ENCODE measurements at regions not wholly inside any gene's neighbourhood (a gene's known extent, or its start where the extent isn't known, plus 50 kb on each side); places are given as distances from the start of the nearest gene placed in this dataset.
A peak's percentile ranks its signal among the peaks of the same experiment; 100 is the strongest.

DNA sequence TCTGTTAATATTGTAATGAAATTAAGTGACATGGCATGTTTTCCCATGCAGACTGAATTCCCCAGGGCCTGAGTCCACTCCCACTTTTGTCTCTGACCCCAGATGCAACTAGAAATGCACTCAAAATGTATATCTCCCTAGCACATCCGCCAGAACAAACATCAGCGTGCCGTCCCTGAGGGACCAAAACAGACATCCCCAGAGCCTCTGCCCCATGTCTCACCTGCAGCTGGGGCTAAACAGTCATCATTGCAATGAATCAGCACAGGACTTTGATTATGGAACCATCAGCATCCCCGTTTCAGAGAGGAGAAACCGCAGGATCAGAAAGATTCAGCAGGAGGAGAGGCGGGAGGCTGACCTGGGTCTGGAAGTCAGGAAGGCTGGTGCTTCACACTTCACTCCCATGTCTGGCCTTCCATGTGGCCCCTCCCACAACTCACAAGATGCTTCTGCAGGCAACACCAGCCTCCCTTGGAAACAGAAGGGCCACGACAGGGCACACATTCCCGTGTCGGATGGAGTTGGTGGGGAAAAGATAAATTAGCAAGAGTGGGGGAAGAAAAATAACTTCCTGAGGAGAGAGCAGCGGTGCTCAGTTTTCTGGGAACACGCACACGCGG, 130.6 kb upstream of the VSTM2B start:
- DNase-seq (ENCODE audit: low read depth in 4 of 4, low spot score in 3 of 4) = no peak

DNA sequence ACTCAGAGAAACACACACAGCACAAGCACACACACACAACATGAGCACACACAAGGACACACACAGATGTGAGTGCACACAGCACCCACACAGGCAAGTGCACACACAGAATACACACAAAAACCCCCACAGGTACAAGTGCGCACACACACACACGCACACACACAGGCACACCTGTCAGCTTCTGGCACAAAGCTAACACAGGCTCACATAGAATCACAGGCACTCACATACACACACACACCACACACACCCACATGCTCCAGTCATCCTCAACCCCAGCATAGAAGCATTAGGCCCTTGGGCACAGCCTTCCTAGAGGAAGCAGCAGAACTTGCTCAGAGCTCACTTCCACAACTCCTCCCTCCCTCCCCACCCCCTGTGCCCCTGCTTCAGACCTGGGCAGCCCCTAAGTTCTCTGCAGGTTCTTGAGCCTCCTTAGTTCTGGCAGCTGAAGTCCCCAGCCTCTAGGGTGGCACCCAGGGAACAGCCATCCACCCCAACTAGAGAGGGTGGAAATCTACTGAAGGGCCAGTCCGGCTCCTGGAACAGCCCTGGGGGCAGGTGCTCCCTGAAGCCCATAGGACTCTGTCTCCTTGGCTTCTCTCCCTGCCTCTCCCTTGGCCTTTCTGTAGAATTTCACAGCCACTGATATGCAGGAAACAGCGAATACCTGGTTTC, 129.9 kb upstream of the VSTM2B start:
- no peak for DNase-seq (ENCODE audit: low read depth in 4 of 4, low spot score in 3 of 4)

DNA sequence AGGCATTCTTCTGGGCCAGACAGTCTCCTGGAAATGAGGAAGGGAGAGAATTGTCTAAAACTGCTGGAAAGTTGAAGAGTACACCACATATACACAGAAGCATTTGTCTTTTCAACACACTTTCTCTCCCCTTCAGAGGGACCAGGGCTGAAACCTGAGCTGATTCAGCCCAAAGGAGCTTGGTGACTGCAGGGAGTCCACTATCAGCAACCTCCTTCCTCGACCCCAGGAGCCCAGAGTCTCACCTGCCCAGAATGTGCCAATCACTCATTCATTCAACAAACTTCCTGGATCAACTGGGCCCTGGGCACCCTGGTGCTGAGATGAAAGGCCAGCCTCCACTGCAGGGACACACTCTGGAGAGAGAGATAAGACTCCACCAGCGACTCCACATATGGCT, 128.9 kb upstream of the VSTM2B start:
- DNase-seq (ENCODE audit: low read depth in 4 of 4, low spot score in 3 of 4) = no peak

DNA sequence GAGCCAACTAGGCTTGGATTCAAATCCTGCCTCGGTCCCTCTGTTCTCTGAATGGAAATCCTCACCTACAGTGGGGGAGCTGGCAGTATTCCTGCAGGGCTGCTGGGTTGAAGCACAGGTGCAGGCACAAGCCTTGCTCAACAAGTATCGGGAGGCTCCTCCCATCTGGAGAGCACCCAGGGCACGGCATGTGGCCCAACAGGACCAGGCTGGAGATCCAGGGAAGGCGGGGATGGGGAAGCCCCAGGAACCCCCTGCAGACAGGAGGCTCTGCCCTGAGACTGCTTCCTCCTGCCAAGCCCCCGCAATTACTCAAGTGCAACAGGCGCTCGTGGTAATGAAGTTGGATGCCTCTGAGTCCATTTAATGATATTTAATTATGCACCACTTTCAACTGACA, 128.0 kb upstream of the VSTM2B start:
- DNase-seq (ENCODE audit: low read depth in 4 of 4, low spot score in 3 of 4) = no peak

DNA sequence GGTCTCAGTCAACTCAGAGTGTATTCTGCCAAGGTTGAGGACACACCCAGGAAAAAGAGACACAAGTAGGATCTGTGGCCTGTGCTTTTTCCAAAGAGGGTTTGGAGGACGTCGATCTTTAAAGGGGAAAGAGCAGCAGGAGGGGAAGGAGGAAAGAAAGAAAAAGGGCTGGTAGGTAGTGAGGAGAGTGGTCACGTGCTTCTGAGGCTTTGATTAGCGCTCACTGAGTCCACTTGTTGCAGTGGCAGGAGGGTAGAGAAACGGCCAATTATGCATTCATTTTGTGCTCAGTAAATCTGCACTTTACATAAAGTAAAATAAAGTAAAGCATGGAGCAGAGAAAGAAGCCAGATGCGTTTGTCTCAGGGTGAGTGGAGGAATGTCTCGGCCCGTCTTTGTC, 126.0 kb upstream of the VSTM2B start:
- no peak for DNase-seq (ENCODE audit: low read depth in 4 of 4, low spot score in 3 of 4)

DNA sequence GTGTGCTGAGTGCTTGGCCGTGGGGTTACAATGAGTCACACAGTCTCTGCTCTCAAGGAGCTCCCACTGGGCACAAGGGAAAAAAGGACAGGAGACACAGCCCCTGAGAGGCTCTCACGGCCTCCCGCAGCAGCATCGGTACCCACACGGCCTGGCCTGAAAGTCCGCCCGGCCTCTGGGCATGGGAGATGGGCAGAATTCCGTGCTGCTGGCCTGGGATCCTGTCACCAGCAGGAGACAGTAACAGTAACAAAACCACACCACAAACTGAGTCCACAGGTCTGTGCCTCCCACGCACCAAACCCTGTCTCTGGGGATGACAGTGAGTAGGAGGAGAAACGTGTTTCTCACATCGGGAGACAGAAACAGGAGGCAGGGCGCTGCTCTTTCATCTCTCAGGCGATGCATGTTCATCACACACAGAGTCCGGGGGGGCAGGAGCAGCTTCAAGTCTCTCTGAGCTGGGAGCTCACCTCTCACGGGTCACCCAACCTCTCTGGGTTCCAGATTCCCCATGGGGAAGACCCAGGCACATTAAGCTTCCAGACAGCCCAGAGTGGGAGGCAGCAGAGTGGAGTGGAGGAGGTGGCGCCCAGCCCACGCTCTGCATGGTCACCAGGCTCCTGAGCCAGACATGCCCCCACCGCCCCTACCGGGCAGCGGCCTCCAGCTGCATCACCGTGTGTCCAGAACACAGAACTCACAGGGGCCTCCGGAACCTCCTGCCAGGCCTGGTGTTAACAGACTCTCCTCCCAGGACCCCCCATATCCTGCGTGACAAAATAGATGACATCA, 124.7 kb upstream of the VSTM2B start:
- DNase-seq (ENCODE audit: low read depth in 4 of 4, low spot score in 3 of 4) = no peak

DNA sequence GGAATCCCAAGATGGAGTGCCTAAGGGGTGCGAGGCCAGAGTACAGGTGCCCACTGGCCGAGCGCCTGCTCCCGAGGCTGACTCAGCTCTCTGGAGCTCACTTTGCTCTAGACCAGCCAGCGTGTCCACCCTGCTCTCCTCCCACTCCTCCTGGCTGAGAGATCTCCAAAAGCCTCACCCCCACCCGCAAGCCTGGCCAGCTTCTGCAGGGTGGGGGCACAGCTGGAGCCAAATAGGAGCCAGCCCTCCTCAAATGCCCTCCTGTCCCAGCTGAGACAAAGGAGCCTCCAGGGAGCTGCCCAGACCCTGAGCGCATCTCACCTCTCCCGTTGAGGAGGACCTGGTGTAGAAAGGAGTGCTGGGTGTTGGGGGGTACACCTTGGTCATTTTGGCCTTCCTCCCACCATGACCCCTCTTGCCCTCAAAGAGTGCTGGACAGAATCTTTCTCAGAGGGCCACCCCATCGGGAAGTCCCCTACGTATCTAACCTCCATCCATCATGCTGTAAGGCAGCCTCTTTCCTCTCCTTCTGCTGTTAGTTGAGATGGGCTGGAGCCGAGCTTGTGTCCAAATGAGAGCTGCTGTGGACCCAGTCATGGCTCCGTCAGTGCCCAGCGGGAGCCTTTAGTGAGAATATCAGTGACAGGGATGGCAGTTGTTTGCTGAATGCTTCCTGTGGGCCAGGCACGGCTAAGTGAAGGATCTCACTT, 123.9 kb upstream of the VSTM2B start:
- DNase-seq (ENCODE audit: low read depth in 4 of 4, low spot score in 3 of 4) = no peak

DNA sequence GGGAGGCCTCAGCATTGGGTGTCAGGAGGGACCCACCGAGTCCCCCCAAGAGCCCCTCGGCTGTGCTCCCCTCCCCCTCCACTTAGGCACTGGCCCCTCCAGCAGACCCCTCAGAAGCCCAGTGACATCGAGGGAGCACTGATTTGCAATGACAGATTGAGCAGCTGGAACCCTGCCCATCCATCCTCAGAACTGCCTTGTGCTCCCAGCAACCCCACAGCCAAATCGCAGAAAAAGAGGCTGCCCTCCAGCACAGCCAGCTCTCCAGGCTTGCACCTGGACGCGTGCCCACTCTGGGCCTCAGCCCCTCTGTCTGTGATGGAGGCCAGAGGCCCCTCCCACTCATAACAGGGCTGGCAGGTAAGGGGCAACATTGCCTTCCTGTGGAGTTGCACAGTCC, 123.2 kb upstream of the VSTM2B start:
- no peak for DNase-seq (ENCODE audit: low read depth in 4 of 4, low spot score in 3 of 4)

DNA sequence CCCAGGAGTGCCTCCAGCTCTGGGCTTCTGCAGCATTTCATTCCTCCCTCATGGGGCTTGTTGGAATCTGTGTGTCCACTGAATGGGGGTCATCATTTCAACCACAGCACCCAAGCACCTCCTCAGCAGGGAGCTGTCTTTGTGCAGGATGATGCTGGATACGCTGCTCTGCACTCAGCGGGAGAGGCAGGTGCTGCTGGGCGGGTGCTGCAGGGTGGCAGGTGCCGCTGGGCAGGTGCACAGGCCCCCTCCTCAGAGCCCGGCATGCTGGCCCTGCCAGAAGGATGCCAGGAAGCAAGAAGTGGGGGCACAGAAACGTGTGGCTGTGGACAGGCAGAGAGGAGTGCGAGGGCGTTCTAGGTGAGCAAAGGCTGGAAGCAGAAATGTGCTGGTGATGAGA, 121.8 kb upstream of the VSTM2B start:
- DNase-seq (ENCODE audit: low read depth in 4 of 4, low spot score in 3 of 4) = no peak

DNA sequence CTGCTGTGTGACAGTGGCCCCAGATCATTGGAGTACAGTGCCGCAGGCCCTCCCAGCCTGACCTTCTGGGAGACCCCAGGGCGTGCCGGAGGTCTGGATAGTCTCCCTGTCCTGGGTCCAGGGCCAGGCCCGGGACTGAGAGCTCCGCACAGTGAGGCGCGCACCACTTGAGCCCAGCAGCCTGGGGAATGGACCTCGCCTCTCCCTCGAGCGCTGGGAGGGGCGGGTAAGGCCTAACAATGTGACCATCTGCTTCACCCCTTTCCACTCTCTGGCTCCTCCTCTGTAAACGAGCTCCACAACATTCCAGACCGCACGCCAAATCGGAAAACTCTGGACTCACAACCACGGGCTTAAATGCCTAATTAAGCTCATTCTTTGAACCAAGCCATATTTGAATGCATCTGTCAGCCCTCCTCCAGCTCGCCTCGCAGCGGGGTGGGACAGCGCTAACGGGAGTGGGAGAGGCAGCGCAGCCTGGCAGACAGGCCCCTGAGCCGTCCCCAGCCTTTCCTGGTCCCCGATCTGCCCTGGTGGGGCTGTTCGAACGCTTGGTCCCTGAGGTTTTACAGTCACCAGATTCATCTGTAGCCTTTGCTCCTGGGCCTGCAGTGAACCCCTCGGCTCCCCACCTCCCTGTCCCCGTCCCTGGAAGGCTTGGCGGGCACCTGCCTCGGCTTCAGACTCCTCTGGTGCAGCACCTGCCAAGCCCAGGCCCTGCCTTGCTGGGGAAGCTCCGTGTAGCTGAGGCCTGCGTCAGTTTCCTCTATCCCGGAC, 120.7 kb upstream of the VSTM2B start:
- DNase-seq (ENCODE audit: low read depth in 4 of 4, low spot score in 3 of 4) = peak; percentile 42 to 69 (median 56)

DNA sequence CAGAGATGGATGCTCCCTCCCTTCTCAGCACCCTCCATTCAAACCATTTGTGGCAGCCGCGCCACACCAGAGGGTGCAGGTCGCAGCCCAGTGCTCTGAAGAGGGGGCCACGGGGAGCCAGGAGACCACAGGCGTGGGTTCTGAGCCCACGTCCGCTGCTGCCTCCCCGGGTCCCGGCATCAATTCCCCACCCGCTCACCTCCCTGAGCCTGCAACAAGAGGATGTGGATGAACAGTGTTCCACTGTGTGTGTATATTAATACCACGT, 120.1 kb upstream of the VSTM2B start:
- no peak for DNase-seq (ENCODE audit: low read depth in 4 of 4, low spot score in 3 of 4)

DNA sequence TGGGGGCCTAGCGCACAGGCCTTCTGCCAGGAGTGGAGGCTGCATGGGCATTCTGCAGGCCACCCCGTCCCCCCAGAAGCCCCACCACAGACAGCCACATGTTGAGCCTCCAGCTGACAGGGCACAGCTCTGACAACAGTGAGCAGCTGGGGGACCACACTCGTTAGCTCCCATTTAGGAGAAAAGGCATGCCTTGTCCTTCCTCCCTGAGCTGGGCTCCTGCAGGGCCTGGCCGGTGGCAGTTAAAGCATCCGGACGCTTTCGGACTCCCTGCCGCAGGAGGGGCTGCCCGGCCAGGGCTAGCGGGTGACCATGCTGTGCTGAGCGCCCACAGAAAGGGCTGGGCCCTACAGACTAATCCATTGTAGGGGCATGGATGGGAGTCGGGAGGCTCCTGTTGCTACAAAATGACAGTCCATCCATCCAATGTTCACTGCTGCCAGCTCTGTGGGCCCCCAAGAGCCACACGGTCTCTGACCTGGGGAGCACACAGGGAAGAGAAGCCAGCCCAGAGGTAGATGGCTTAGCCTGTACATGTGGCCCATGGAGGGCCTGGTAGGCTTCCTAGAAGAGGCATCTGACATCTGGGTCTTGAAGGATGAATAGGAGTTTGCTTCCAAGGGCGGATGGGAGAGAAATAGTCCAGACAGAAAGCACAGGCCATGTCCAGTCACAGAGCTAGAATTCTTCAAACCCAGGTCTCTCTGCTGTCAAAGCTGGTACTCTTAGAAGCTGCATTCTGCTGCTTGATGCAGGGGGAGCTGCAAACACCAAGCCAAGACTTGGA, 116.5 kb upstream of the VSTM2B start:
- no peak for DNase-seq (ENCODE audit: low read depth in 4 of 4, low spot score in 3 of 4)

DNA sequence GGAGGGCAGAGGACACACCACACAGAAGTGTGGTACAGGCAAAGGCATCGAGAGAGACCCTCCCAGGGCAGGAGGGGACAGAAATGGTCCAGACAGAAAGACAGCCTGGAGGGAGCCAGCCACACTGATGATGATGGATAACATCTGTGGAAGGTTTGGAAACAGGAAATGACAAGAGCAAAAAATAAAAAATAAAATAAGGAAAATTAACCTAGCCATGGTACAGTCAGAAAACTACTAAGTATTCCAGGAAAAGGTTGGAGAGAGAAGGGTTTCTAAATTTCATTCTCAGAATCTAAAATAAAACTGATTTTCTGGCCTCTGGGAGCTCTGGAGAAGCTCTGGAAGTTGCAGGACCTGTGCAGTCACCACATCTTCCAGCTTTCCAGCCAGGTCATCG, 115.2 kb upstream of the VSTM2B start:
- DNase-seq (ENCODE audit: low read depth in 4 of 4, low spot score in 3 of 4) = no peak

DNA sequence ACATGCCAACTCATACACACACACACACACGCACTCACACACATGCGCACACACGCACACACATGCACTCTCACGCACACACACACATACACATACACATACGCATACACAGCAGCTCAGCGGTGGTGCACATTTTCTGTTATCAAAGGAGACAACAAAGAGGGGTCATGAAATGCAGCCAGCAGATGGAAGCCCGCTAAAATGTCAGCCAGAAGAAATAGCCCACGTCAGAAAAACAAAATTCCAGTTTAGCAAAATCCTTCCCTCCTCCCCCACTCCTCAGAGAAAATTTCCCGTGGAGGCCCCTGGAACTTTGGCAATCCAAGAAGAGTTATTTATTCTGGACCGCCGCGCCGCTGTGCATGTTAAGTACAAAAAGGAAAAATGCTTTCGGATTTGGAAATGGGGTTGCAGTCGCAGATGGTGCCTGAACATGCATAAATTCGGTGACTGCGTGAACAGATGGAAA, 114.6 kb upstream of the VSTM2B start:
- DNase-seq (ENCODE audit: low read depth in 4 of 4, low spot score in 3 of 4) = peak in 2 of 4 donors; percentile 43 to 62

DNA sequence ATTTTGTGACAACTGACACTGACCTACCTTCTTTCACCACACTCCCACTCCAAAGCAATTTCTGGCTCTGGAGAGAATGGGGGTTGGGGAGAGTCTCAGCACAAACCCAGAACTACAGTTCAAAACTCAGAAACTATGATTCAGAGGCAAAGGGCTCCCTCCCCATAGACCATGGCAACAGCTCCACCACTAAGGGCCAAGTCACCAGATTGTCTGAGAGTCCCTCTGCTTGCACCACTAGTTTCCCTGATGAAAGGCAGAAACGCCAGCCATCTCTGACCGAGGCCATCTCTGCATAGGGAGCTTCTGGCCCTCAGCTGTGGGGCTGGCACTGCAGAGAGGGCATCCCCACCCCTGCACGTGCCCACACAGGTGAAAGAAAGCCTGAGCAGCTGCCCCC, 112.4 kb upstream of the VSTM2B start:
- DNase-seq (ENCODE audit: low read depth in 4 of 4, low spot score in 3 of 4) = no peak

DNA sequence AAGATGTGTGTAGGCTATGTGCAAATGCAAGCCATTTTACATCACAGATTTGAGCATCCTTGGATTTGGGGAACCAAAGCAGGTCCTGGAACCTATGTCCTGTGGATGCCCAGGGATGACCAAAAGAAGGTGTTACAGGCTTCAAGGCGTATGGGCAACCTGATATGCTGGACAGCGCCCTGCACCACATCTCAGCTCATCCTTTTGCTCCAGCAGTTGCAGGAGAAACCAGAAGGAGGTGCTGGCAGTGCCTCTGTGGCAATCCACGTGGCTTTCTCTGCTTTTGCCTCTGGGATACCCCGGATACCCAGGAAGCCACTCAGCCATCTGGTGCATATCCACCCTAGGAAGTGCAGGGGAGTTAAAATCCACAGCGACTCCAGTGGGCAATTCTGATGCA, 110.3 kb upstream of the VSTM2B start:
- no peak for DNase-seq (ENCODE audit: low read depth in 4 of 4, low spot score in 3 of 4)

DNA sequence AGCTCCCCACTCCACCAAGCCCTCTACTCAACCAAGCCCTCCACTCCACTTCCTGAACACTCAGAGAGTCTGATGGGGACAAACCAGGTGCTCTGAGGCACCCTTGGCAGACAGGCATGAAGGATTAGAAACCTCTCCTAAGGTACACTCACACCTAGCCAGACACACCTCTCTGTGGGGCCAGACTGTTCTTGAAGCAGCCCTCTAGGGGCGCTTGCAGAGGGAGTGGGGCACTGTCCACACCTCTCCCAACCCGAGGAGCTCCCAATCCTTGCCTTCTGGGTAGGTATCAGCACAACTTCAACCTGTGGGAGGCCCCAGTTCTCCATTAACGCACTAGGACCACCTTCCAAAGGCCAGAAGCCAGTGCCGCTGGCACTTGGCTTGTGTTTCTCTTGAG, 108.7 kb upstream of the VSTM2B start:
- DNase-seq (ENCODE audit: low read depth in 4 of 4, low spot score in 3 of 4) = no peak

DNA sequence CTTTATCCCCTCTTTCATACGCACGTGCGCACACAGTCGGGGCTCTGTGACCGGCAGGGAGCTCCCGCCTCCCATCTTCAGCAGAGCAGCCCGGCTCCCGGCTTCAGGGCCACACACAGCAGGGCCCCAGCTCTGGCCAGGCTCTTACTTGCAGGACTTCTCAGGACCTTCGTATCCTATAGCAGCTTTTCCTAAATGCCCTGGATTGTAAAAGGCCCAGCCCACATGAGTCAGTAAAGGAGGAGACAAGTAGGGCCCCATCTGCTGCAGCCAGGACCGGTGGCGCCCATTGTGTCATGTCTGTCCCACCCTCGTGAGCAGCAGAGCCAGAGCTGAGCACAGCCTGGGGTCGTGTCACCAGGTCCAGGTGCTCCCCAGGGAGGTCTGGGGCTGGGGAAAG, 107.6 kb upstream of the VSTM2B start:
- no peak for DNase-seq (ENCODE audit: low read depth in 4 of 4, low spot score in 3 of 4)

DNA sequence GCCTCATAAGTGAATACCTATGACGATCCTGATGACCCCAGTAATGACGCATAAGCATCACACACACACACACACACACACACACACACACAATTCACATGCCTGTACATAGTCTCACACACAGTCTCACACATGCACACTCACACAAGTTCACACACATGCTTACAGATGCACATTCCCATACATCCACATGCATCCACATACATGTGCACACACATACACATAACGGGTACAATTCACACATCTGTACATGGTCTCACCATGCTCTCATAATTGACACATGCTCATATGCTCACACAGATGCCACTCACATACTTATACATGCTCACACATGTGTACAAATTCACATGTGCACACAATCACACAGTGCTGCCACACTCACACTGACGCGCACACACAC, 105.7 kb upstream of the VSTM2B start:
- no peak for DNase-seq (ENCODE audit: low read depth in 4 of 4, low spot score in 3 of 4)

Data from right renal pelvis (tissue), 4 donors.